ENCODE measurements at regions not wholly inside any gene's neighbourhood (a gene's known extent, or its start where the extent isn't known, plus 50 kb on each side); places are given as distances from the start of the nearest gene placed in this dataset.
"Not testable (repeated sequence)": the region's sequence is repeated elsewhere in the genome, so short reads cannot be mapped to it uniquely, and the experiment has no call there.

GRCh38 chr9:30039712-30040111, 2344.7 kb upstream of the ACO1 start:
- H3K9me3 Mint-ChIP-seq, result no peaks in the 10 kb centered on the region
- no peaks in the 10 kb centered on the region for H3K4me1 Mint-ChIP-seq
- H3K4me3 Mint-ChIP-seq, result no peak overlapping the region
- no peak overlapping the region for H3K27ac Mint-ChIP-seq
- H3K36me3 Mint-ChIP-seq (ENCODE audit: low read depth), result no peaks in the 10 kb centered on the region
- H3K27me3 Mint-ChIP-seq (ENCODE audit: low read depth), result no peaks in the 10 kb centered on the region
- TF ChIP-seq, protein P1, sequence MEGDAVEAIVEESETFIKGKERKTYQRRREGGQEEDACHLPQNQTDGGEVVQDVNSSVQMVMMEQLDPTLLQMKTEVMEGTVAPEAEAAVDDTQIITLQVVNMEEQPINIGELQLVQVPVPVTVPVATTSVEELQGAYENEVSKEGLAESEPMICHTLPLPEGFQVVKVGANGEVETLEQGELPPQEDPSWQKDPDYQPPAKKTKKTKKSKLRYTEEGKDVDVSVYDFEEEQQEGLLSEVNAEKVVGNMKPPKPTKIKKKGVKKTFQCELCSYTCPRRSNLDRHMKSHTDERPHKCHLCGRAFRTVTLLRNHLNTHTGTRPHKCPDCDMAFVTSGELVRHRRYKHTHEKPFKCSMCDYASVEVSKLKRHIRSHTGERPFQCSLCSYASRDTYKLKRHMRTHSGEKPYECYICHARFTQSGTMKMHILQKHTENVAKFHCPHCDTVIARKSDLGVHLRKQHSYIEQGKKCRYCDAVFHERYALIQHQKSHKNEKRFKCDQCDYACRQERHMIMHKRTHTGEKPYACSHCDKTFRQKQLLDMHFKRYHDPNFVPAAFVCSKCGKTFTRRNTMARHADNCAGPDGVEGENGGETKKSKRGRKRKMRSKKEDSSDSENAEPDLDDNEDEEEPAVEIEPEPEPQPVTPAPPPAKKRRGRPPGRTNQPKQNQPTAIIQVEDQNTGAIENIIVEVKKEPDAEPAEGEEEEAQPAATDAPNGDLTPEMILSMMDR (IDR thresholded peaks at IDR 0.05; ENCODE audit: unreplicated experiment in 3 of 3), result no peak

GRCh38 chr9:30048396-30048795, 2336.0 kb upstream of the ACO1 start:
- TF ChIP-seq, protein P1 (IDR thresholded peaks at IDR 0.05; ENCODE audit: unreplicated experiment in 3 of 3), result no peak
- H3K27ac Mint-ChIP-seq, result no peak overlapping the region
- H3K4me1 Mint-ChIP-seq, result no peaks in the 10 kb centered on the region
- no peaks in the 10 kb centered on the region for H3K36me3 Mint-ChIP-seq (ENCODE audit: low read depth)
- H3K27me3 Mint-ChIP-seq (ENCODE audit: low read depth), result no peaks in the 10 kb centered on the region
- no peaks in the 10 kb centered on the region for H3K9me3 Mint-ChIP-seq
- no peak overlapping the region for H3K4me3 Mint-ChIP-seq

DNA sequence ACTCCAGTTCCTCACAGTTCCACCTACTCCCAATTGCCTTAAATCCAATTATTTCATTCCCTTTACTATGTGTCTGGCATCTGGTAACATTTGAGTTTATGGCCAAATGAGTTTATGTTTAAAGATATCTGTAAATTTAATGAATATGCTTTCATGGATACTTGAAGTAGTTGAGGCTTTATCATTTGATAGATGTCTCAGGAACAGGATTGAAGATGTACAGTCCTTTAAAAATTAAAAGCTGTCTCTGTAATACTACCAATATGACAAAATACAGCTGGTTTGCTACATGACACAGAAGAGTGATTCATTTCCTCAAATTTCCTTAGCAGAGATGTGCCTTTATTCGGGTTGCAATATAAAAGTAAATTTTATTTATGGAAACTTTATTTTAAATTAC, 2326.0 kb upstream of the ACO1 start:
- no peaks in the 10 kb centered on the region for H3K9me3 Mint-ChIP-seq
- H3K36me3 Mint-ChIP-seq (ENCODE audit: low read depth), result no peaks in the 10 kb centered on the region
- TF ChIP-seq, protein P1 (IDR thresholded peaks at IDR 0.05; ENCODE audit: unreplicated experiment in 3 of 3), result no peak
- H3K4me3 Mint-ChIP-seq, result no peak overlapping the region
- H3K27me3 Mint-ChIP-seq (ENCODE audit: low read depth), result no peaks in the 10 kb centered on the region
- no peak overlapping the region for H3K27ac Mint-ChIP-seq
- no peaks in the 10 kb centered on the region for H3K4me1 Mint-ChIP-seq

DNA sequence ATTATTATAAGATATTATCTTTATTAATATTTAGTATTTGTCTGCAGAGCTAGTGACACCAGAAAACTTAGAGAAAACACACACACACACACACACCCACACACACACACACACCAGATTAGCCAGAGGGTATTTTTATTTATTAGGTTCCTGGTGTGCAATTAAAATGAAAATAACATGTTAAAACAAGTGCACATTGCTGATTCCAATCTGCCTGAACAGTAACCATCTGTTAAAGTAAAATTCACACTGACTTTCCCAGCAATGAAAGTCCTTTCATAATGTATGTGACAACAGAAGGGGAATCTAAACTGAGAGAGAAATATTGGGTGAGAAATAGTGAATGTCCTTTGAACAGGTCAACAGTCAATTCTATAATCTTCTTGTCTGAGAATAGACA, 2323.5 kb upstream of the ACO1 start:
- TF ChIP-seq, protein P1 (IDR thresholded peaks at IDR 0.05; ENCODE audit: unreplicated experiment in 3 of 3), result no peak
- Mint-ChIP-seq H3K4me3 (no peak overlapping the region), H3K27ac (no peak overlapping the region)

GRCh38 chr9:30065888-30066287, 2318.6 kb upstream of the ACO1 start:
- no peaks in the 10 kb centered on the region for H3K36me3 Mint-ChIP-seq (ENCODE audit: low read depth)
- no peak overlapping the region for H3K27ac Mint-ChIP-seq
- no peak overlapping the region for H3K4me3 Mint-ChIP-seq
- TF ChIP-seq, protein P1 (IDR thresholded peaks at IDR 0.05; ENCODE audit: unreplicated experiment in 3 of 3), result no peak
- H3K9me3 Mint-ChIP-seq, result no peaks in the 10 kb centered on the region
- no peaks in the 10 kb centered on the region for H3K27me3 Mint-ChIP-seq (ENCODE audit: low read depth)
- no peaks in the 10 kb centered on the region for H3K4me1 Mint-ChIP-seq

More for the DNA sequence above, 2323.5 kb upstream of the ACO1 start:
- no peaks in the 10 kb centered on the region for H3K4me1 Mint-ChIP-seq
- H3K36me3 Mint-ChIP-seq (ENCODE audit: low read depth), result no peaks in the 10 kb centered on the region
- H3K9me3 Mint-ChIP-seq, result no peaks in the 10 kb centered on the region
- no peaks in the 10 kb centered on the region for H3K27me3 Mint-ChIP-seq (ENCODE audit: low read depth)

GRCh38 chr9:30069236-30069635, 2315.2 kb upstream of the ACO1 start:
- not testable (repeated sequence) for H3K36me3 Mint-ChIP-seq (ENCODE audit: low read depth); H3K9me3 Mint-ChIP-seq; H3K27me3 Mint-ChIP-seq (ENCODE audit: low read depth); H3K4me1 Mint-ChIP-seq; H3K27ac Mint-ChIP-seq; H3K4me3 Mint-ChIP-seq
